Activated naive CD8-positive, alpha-beta T cell treated with anti-CD3 and anti-CD28 coated beads, Interleukin-2, amount 50 U/mL, for 24 hours (primary cell): ENCODE measurements at regions not wholly inside any gene's neighbourhood (a gene's known extent, or its start where the extent isn't known, plus 50 kb on each side); places are given as distances from the start of the nearest gene placed in this dataset.
"Not testable (repeated sequence)": the region's sequence is repeated elsewhere in the genome, so short reads cannot be mapped to it uniquely, and the experiment has no call there.

Source experiments
- ATAC-seq: fragments of 150-1000 bp; cut with Tn5 transposase; one replicate; pipeline ENCODE4 v1.10.0; 2021
- DNase-seq: peaks from one replicate; pipeline ENCODE4 v3.0.0; 2021
- H3K27ac Mint-ChIP-seq: one replicate; pipeline ENCODE4 v1.8.0; 2021; ENCODE audit warnings: mild to moderate bottlenecking, mixed read lengths
- H3K27me3 Mint-ChIP-seq: one replicate; pipeline ENCODE4 v1.8.0; 2021; ENCODE audit warnings: mixed read lengths
- H3K36me3 Mint-ChIP-seq: one replicate; pipeline ENCODE4 v1.8.0; 2021; ENCODE audit warnings: low read depth, mixed read lengths
- H3K4me1 Mint-ChIP-seq: one replicate; pipeline ENCODE4 v1.8.0; 2021; ENCODE audit warnings: mixed read lengths
- H3K4me3 Mint-ChIP-seq: one replicate; pipeline ENCODE4 v1.8.0; 2021; ENCODE audit warnings: mild to moderate bottlenecking, moderate library complexity, mixed read lengths
- H3K9me3 Mint-ChIP-seq: one replicate; pipeline ENCODE4 v1.8.0; 2021; ENCODE audit warnings: mixed read lengths

GRCh38 chr6:12348530-12349511 lies 58.7 kb downstream of the EDN1 start:
- ATAC-seq (no peak), DNase-seq (no peak)
- Mint-ChIP-seq H3K36me3 (no peaks in the 10 kb centered on the region), H3K4me3 (no peak overlapping the region), H3K27me3 (peaks cover 12% of the 10 kb centered on the region), H3K27ac (no peak overlapping the region), H3K9me3 (peaks cover 11% of the 10 kb centered on the region), H3K4me1 (no peaks in the 10 kb centered on the region)

- H3K9me3 Mint-ChIP-seq = peaks cover 11% of the 10 kb centered on the region
- H3K36me3 Mint-ChIP-seq = no peaks in the 10 kb centered on the region
- no peak overlapping the region for H3K4me3 Mint-ChIP-seq
- peaks cover 9% of the 10 kb centered on the region for H3K27me3 Mint-ChIP-seq
- ATAC-seq (no peak), DNase-seq (no peak)
- H3K4me1 Mint-ChIP-seq = no peaks in the 10 kb centered on the region
- H3K27ac Mint-ChIP-seq = no peak overlapping the region
Observed at GRCh38 chr6:12350644-12351170, 60.5 kb downstream of the EDN1 start.

DNA sequence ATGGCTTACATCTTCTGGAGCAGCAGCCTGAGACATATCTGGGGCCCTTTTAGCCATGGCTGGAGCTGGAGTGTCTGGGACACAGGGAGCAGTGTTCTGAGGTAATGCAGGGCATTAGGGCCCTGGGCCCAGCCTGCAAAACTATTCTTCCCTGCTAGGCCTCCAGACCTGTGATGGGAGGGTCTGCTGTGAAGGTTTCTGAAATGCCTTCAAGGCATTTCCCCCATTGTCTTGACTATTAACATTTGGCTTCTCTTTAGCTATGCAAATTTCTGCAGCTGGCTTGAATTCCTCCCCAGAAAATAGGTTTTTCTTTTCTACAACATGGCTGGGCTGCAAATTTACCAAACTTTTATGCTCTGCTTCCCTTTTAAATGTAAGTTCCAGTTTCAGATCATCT lies 61.5 kb downstream of the EDN1 start:
- no peak for DNase-seq
- peaks cover 11% of the 10 kb centered on the region for H3K9me3 Mint-ChIP-seq
- peaks cover 9% of the 10 kb centered on the region for H3K27me3 Mint-ChIP-seq
- H3K36me3 Mint-ChIP-seq = no peaks in the 10 kb centered on the region
- H3K4me3 Mint-ChIP-seq = no peak overlapping the region
- no peak overlapping the region for H3K27ac Mint-ChIP-seq
- no peak for ATAC-seq
- no peaks in the 10 kb centered on the region for H3K4me1 Mint-ChIP-seq

DNA sequence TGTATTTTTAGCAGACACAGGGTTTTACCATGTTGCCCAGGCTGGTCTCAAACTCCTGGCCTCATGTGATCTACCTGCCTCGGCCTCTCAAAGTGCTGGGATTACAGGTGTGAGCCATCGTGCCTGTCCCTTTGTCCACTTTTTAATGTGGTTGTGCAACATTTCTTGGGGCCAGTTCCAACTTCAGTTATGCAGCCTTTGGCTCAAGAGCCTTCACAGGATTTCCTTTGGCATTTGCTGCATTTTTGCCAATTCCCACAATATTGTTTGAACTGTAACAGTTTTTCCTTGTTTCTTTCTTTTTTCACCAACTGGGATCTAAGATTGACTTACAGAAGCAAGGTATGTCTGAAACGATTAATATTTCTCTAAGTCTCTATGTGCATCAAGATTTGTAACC lies 63.6 kb downstream of the EDN1 start:
- Mint-ChIP-seq H3K27me3 (peaks cover 6% of the 10 kb centered on the region), H3K4me3 (no peak overlapping the region), H3K4me1 (no peaks in the 10 kb centered on the region), H3K27ac (no peak overlapping the region), H3K9me3 (peaks cover 11% of the 10 kb centered on the region), H3K36me3 (no peaks in the 10 kb centered on the region)
- ATAC-seq = no peak
- DNase-seq = no peak

- H3K4me1 Mint-ChIP-seq = no peaks in the 10 kb centered on the region
- no peak for ATAC-seq
- DNase-seq = no peak
- H3K27me3 Mint-ChIP-seq = peaks cover 4% of the 10 kb centered on the region
- H3K27ac Mint-ChIP-seq = no peak overlapping the region
- H3K36me3 Mint-ChIP-seq = no peaks in the 10 kb centered on the region
- H3K9me3 Mint-ChIP-seq = peaks cover 11% of the 10 kb centered on the region
- H3K4me3 Mint-ChIP-seq = no peak overlapping the region
Observed at GRCh38 chr6:12354499-12354898, 64.3 kb downstream of the EDN1 start.

DNA sequence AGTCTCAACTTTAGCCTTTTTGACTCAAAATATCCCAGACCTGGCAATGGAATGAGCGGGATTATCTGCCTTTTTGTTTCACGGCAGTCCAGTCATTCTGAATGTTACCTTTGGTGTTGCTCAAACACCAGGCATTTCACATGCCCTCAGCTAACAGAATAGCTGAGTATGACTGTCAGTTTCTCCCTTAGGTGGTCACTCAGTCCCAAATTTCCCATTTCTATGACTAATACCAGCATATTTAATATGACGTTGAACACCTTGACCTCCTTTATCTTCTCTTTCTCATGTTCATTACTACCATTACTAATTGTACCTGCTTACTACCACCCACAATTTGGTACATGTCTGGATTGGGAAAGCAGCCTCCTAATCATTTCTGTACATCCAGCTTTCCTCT lies 65.2 kb downstream of the EDN1 start:
- ATAC-seq (no peak), DNase-seq (no peak)
- Mint-ChIP-seq H3K4me3 (no peak overlapping the region), H3K27ac (no peak overlapping the region), H3K9me3 (peaks cover 10% of the 10 kb centered on the region), H3K4me1 (no peaks in the 10 kb centered on the region), H3K36me3 (no peaks in the 10 kb centered on the region), H3K27me3 (no peaks in the 10 kb centered on the region)

DNA sequence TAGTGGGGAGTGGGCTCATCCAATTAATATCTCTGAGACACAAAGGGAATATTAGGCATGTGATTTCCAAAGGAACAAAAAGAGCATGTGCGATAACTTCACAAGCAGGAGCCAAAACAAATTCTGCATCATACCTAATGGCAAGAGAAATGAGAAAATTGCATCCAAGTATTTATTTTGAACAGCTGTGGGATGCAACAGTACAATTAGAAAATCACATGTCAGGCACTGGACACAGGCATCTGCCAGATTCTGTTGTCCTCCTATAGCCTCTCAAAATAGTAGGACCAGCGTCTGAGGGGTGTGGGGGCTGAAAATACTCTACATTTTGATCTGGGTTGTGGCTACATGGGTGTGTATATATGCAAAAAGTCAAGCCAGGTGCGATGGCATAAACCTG lies 66.3 kb downstream of the EDN1 start:
- Mint-ChIP-seq H3K9me3 (peaks cover 7% of the 10 kb centered on the region), H3K27me3 (no peaks in the 10 kb centered on the region), H3K4me3 (no peak overlapping the region), H3K27ac (no peak overlapping the region), H3K4me1 (no peaks in the 10 kb centered on the region), H3K36me3 (no peaks in the 10 kb centered on the region)
- DNase-seq (no peak), ATAC-seq (no peak)

GRCh38 chr6:12356983-12357972 lies 67.1 kb downstream of the EDN1 start:
- peaks cover 3% of the 10 kb centered on the region for H3K9me3 Mint-ChIP-seq
- H3K27ac Mint-ChIP-seq = no peak overlapping the region
- no peaks in the 10 kb centered on the region for H3K4me1 Mint-ChIP-seq
- DNase-seq = no peak
- no peak overlapping the region for H3K4me3 Mint-ChIP-seq
- H3K36me3 Mint-ChIP-seq = no peaks in the 10 kb centered on the region
- no peak for ATAC-seq
- no peaks in the 10 kb centered on the region for H3K27me3 Mint-ChIP-seq

- DNase-seq (no peak), ATAC-seq (no peak)
- H3K36me3 Mint-ChIP-seq = no peaks in the 10 kb centered on the region
- H3K27me3 Mint-ChIP-seq = no peaks in the 10 kb centered on the region
- H3K9me3 Mint-ChIP-seq = no peaks in the 10 kb centered on the region
- H3K27ac Mint-ChIP-seq = no peak overlapping the region
- no peak overlapping the region for H3K4me3 Mint-ChIP-seq
- H3K4me1 Mint-ChIP-seq = peaks cover 3% of the 10 kb centered on the region
Observed at GRCh38 chr6:12359036-12359435, 68.9 kb downstream of the EDN1 start.

DNA sequence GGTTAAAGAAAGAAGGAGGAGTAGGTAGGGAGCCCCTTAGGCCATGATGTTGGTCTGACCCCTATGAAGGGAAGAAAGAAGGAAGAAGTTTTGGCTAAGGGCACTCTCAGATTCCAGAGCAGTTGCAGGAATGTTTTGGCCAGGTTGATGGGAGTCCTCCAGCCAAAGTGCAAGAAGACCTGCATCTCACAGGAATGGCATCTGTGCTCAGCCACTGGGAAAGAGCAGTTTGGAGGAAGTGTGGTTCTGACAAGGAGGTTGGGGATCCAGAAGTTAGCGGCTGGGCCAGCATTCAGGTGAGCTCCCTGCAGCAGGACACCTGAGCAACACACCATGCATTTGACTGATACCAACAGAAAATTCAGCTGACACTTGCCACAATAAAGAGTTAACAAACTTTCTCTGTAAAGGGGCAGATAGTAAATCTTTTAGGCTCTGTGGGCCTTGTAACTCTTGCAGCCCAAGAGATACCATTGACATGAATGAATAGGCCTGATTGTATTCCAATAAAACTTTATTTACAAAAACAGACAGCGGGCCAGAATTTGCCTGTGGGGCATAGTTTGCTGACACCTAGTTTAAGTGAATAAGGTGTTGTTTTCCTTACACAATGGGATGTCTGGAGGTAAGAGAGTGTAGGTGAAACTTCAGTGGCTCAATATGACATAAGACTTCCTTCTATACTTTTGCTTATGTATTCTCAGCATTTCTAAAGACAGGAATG lies 71.0 kb downstream of the EDN1 start:
- DNase-seq (no peak), ATAC-seq (no peak)
- H3K27ac Mint-ChIP-seq = no peak overlapping the region
- no peaks in the 10 kb centered on the region for H3K9me3 Mint-ChIP-seq
- no peak overlapping the region for H3K4me3 Mint-ChIP-seq
- no peaks in the 10 kb centered on the region for H3K27me3 Mint-ChIP-seq
- H3K36me3 Mint-ChIP-seq = no peaks in the 10 kb centered on the region
- H3K4me1 Mint-ChIP-seq = peaks cover 3% of the 10 kb centered on the region

DNA sequence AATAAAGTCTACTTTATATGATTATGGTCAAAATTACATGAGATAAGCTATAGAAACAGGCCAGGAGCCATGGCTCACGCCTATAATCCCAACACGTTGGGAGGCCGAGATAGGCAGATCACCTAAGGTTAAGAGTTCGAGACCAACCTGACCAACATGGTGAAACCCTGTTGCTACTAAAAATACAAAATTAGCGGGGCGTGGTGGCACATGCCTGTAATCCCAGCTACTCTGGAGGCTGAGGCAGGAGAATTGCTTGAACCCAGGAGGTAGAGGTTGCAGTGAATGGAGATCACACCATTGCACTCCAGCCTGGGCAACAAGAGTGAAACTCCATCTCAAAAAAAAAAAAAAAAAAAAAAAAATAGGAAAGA lies 73.1 kb downstream of the EDN1 start:
- not testable (repeated sequence) for ATAC-seq, H3K4me1 Mint-ChIP-seq, H3K9me3 Mint-ChIP-seq, H3K27ac Mint-ChIP-seq, H3K27me3 Mint-ChIP-seq, H3K4me3 Mint-ChIP-seq, H3K36me3 Mint-ChIP-seq, DNase-seq

DNA sequence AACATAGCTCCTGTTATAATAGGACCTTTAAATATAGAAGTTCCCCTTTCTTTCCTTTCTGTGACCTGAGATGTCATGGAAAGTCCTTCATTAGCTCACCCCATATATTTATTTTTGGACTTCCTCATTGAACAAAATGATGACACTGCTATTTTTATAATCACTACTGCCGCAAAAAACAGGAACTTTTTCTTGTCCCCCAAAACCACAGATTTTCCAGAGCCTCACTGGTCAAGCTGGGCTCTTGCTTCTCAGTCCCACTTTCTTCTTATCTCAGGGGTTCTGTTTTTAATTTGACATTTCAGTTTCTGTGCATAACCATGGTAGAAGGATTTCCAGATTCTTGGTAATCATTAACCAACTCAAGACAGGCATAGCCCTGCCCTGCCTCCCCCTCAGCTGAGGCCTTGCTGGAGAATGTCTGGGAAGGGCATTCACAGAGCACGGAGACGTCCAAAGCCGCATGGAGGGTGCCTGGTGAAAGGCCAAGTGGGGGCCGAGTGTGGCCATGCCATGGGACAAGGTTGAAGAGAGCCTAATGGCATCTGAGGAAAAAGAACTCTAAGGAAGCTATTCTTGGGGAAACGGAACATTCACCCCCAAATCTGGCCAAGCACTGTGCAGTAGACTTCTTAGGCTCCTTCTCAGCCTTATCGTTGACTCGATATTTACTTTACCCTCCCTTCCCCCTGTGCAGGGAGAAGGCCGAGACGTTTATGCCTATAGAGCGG lies 73.7 kb downstream of the EDN1 start:
- peaks cover 11% of the 10 kb centered on the region for H3K27me3 Mint-ChIP-seq
- no peaks in the 10 kb centered on the region for H3K9me3 Mint-ChIP-seq
- no peak for DNase-seq
- H3K4me3 Mint-ChIP-seq = no peak overlapping the region
- ATAC-seq = no peak
- H3K4me1 Mint-ChIP-seq = peaks cover 3% of the 10 kb centered on the region
- no peaks in the 10 kb centered on the region for H3K36me3 Mint-ChIP-seq
- no peak overlapping the region for H3K27ac Mint-ChIP-seq

DNA sequence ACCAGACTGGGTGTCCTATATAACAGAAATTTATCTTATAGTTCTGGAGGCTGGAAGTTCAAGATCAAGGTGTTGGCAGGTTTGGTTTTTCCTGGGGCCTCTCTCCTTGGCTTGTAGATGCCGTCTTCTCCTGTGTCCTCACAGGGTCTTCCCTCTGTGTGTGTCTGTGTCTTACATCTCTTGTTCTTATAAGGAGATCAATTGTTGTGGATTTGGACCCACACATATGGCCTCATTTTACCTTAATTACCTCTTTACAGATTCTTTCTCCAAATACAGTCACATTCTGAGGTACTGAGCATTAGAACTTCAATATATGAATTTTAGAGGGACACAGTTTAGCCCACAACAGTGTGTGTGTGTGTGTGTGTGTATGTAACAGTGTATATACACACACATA lies 74.5 kb downstream of the EDN1 start:
- Mint-ChIP-seq H3K36me3 (no peaks in the 10 kb centered on the region), H3K27me3 (peaks cover 11% of the 10 kb centered on the region), H3K9me3 (no peaks in the 10 kb centered on the region), H3K4me3 (no peak overlapping the region), H3K4me1 (peaks cover 3% of the 10 kb centered on the region), H3K27ac (no peak overlapping the region)
- ATAC-seq = no peak
- no peak for DNase-seq

DNA sequence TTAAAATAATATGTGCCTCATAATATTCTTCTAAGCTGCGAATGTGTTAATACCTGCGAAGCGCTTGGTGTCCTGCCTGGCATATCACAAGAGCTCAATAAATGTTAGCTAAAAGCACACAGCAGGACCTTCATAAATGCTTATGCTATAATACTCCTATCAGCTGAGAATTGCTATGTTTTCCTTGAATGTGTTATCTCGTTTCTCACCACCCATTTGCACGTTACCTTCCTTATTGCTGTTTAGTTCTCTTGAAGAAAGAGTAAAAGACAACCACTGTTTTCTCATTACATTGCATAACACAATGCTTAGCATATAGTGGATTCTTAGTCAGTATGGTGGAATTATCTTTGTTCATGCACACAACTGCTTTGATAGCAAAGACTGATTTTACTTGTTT lies 76.6 kb downstream of the EDN1 start:
- no peak for ATAC-seq

More for the DNA sequence above, 76.6 kb downstream of the EDN1 start:
- Mint-ChIP-seq H3K36me3 (no peaks in the 10 kb centered on the region), H3K4me1 (peaks cover 3% of the 10 kb centered on the region), H3K4me3 (no peak overlapping the region), H3K27ac (no peak overlapping the region), H3K27me3 (peaks cover 15% of the 10 kb centered on the region), H3K9me3 (no peaks in the 10 kb centered on the region)
- no peak for DNase-seq
